Naive thymus-derived CD8-positive, alpha-beta T cell (primary cell): ENCODE measurements at regions not wholly inside any gene's neighbourhood (a gene's known extent, or its start where the extent isn't known, plus 50 kb on each side); places are given as distances from the start of the nearest gene placed in this dataset.

Source experiments
- ATAC-seq, 2 donors: fragments of 150-1000 bp; cut with Tn5 transposase in 1 of 2; sonication (Bioruptor Pico), chemical (Tn5 transposase) in 1 of 2; 1 replicate in 1 of 2; 2 replicates in 1 of 2; pipeline ENCODE4 v1.10.0; 2021; ENCODE audit warnings: mild to moderate bottlenecking in 2 of 2, moderate library complexity in 2 of 2
- POLR2A ChIA-PET: fragments of 350-600 bp; sonication (Branson Sonifier 250); formaldehyde crosslinking; loops from one replicate; lab custom pipeline; 2021; ENCODE audit warnings: antibody characterized with exemption; lab: Charles Lee
- DNase-seq, 10 donors: peaks; one replicate each; pipeline versions ENCODE4 v3.0.0 to v3.0.0-alpha.2; 2020 to 2022
- H3K27ac Mint-ChIP-seq, 10 donors: one replicate each; pipeline ENCODE4 v1.8.0; 2020 to 2022; ENCODE audit warnings: mild to moderate bottlenecking in 10 of 10, mixed read lengths in 10 of 10, moderate library complexity in 4 of 10, inconsistent platforms in 1 of 10
- H3K27me3 Mint-ChIP-seq, 5 donors: one replicate each; pipeline ENCODE4 v1.8.0; 2021 to 2022; ENCODE audit warnings: mixed read lengths in 5 of 5
- H3K36me3 Mint-ChIP-seq, 3 donors: one replicate each; pipeline ENCODE4 v1.8.0; 2020 to 2022; ENCODE audit warnings: mixed read lengths in 3 of 3, mild to moderate bottlenecking in 2 of 3, inconsistent platforms in 1 of 3
- H3K4me1 Mint-ChIP-seq, 4 donors: one replicate each; pipeline ENCODE4 v1.8.0; 2021 to 2022; ENCODE audit warnings: mixed read lengths in 4 of 4
- H3K4me3 Mint-ChIP-seq, 10 donors: one replicate each; pipeline ENCODE4 v1.8.0; 2020 to 2022; ENCODE audit warnings: mild to moderate bottlenecking in 10 of 10, mixed read lengths in 10 of 10, moderate library complexity in 6 of 10, inconsistent platforms in 1 of 10
- H3K9me3 Mint-ChIP-seq, 9 donors: one replicate each; pipeline ENCODE4 v1.8.0; 2020 to 2022; ENCODE audit warnings: mixed read lengths in 9 of 9, mild to moderate bottlenecking in 3 of 9, inconsistent platforms in 1 of 9, moderate library complexity in 1 of 9

- H3K36me3 Mint-ChIP-seq: no peaks in the 10 kb centered on the region
- ATAC-seq (no peak), DNase-seq (no peak)
- H3K4me3 Mint-ChIP-seq: no peak overlapping the region
- POLR2A ChIA-PET: no interaction called here
- peaks cover 0 to 14% (median 7%) of the 10 kb centered on the region in 9 donors for H3K9me3 Mint-ChIP-seq
- no peak overlapping the region for H3K27ac Mint-ChIP-seq
- H3K4me1 Mint-ChIP-seq: no peaks in the 10 kb centered on the region
- no peaks in the 10 kb centered on the region for H3K27me3 Mint-ChIP-seq
Measured at GRCh38 chr3:77799278-77799677, 759.4 kb downstream of the ROBO2 start.

DNA sequence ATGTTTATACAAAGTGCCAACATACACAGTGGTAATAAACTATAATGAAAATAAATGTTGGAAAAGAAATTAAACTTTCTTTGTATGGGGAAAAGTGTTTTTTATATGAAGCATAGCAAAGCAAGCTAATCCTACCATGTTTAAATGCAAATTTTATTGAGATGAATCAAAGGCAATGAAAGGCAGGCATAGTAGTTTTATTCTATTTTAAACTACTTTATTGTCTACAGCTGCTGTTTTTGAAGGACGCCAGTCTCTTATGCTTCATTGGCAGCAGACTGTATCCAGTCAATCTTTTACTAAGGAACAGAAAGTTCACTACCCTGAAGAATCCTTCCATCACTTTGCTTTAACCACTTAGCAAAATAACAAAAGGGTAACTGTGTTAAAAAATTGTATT, 761.0 kb downstream of the ROBO2 start:
- H3K27me3 Mint-ChIP-seq: no peaks in the 10 kb centered on the region
- H3K4me3 Mint-ChIP-seq: no peak overlapping the region
- no peak for ATAC-seq

GRCh38 chr3:77807312-77807711, 767.4 kb downstream of the ROBO2 start:
- Mint-ChIP-seq H3K4me3 (no peak overlapping the region), H3K9me3 (peaks cover 0 to 28% (median 7%) of the 10 kb centered on the region in 9 donors), H3K27me3 (no peaks in the 10 kb centered on the region), H3K27ac (no peak overlapping the region), H3K4me1 (no peaks in the 10 kb centered on the region), H3K36me3 (no peaks in the 10 kb centered on the region)
- no peak for DNase-seq
- POLR2A ChIA-PET: no interaction called here
- no peak for ATAC-seq

More for the DNA sequence above, 761.0 kb downstream of the ROBO2 start:
- peaks cover 0 to 19% (median 8%) of the 10 kb centered on the region in 9 donors for H3K9me3 Mint-ChIP-seq
- POLR2A ChIA-PET: no interaction called here
- H3K27ac Mint-ChIP-seq: no peak overlapping the region
- no peaks in the 10 kb centered on the region for H3K4me1 Mint-ChIP-seq
- no peak for DNase-seq
- no peaks in the 10 kb centered on the region for H3K36me3 Mint-ChIP-seq

GRCh38 chr3:77814845-77815244, 774.9 kb downstream of the ROBO2 start:
- H3K27ac Mint-ChIP-seq: no peak overlapping the region
- H3K4me1 Mint-ChIP-seq: no peaks in the 10 kb centered on the region
- no peaks in the 10 kb centered on the region for H3K27me3 Mint-ChIP-seq
- H3K36me3 Mint-ChIP-seq: no peaks in the 10 kb centered on the region
- DNase-seq (no peak), ATAC-seq (no peak)
- POLR2A ChIA-PET: no interaction called here
- H3K9me3 Mint-ChIP-seq: peaks cover 0 to 19% (median 4%) of the 10 kb centered on the region in 9 donors
- H3K4me3 Mint-ChIP-seq: no peak overlapping the region

DNA sequence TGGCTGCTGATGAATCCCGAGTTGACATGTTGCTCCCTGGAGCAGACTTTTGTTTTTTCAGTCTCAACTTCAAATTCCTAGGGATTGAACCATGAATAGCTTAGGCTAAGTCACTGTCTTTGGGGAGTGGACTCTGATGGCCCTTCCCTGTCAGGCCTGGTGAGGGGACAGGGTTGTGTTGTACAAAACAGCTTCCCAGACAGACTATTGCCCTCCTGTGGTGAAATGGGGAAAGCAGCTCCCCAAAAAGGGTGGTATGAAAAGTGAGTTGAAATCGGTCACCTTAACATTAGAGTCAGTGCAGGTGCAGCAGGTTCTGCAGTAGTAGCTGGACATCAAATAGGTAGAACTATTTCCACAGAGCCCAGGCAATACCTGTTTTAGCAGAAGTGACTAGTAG, 775.6 kb downstream of the ROBO2 start:
- no peak overlapping the region for H3K27ac Mint-ChIP-seq
- H3K9me3 Mint-ChIP-seq: peaks cover 0 to 25% (median 4%) of the 10 kb centered on the region in 9 donors
- DNase-seq: no peak
- no peaks in the 10 kb centered on the region for H3K36me3 Mint-ChIP-seq
- H3K4me3 Mint-ChIP-seq: no peak overlapping the region
- POLR2A ChIA-PET: no interaction called here
- no peaks in the 10 kb centered on the region for H3K27me3 Mint-ChIP-seq
- ATAC-seq: no peak
- no peaks in the 10 kb centered on the region for H3K4me1 Mint-ChIP-seq

- peaks cover 0 to 29% (median 4%) of the 10 kb centered on the region in 9 donors for H3K9me3 Mint-ChIP-seq
- H3K27ac Mint-ChIP-seq: no peak overlapping the region
- POLR2A ChIA-PET: no interaction called here
- no peak overlapping the region for H3K4me3 Mint-ChIP-seq
- no peaks in the 10 kb centered on the region for H3K27me3 Mint-ChIP-seq
- no peak for ATAC-seq
- no peak for DNase-seq
- H3K4me1 Mint-ChIP-seq: no peaks in the 10 kb centered on the region
- H3K36me3 Mint-ChIP-seq: no peaks in the 10 kb centered on the region
Measured at GRCh38 chr3:77816366-77816765, 776.5 kb downstream of the ROBO2 start.

- Mint-ChIP-seq H3K9me3 (peaks cover 3 to 41% (median 16%) of the 10 kb centered on the region in 9 donors), H3K36me3 (peaks cover 0 to 7% (median 0%) of the 10 kb centered on the region in 3 donors), H3K4me1 (no peaks in the 10 kb centered on the region), H3K27ac (no peak overlapping the region), H3K4me3 (no peak overlapping the region), H3K27me3 (no peaks in the 10 kb centered on the region)
- DNase-seq (no peak), ATAC-seq (no peak)
- POLR2A ChIA-PET: no interaction called here
Measured at GRCh38 chr3:77825001-77825827, 785.3 kb downstream of the ROBO2 start.

- H3K4me1 Mint-ChIP-seq: no peaks in the 10 kb centered on the region
Measured at GRCh38 chr3:77835921-77836320, 796.0 kb downstream of the ROBO2 start.

DNA sequence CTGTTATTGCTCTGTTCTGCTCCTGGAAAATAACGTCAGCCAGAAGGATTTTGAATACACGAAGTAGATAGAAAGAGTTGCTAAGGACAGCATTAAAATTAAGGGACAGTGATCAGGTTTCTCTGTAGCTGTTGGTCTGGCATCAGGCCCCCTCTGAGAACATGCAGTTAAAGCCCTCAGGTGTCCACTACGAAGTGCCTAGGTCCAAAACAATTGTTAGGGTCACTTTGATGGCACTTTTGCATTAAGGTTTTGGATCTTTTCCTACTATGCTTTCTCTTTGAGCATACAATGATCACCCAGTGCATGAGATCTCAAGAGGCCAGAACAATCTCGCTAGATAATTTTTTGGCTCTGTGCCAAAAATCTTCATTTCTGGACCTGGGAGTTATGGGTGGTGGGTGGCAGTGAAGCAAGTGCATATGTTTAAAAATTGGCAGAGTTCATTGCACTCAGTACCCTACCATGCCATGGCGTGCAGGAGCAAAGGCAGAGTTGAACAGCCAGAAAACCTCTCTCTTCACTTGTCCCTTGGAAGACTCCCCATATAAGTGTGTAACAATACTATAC, 797.6 kb downstream of the ROBO2 start:
- H3K27me3 Mint-ChIP-seq: no peaks in the 10 kb centered on the region
- H3K4me1 Mint-ChIP-seq: no peaks in the 10 kb centered on the region
- no peak overlapping the region for H3K27ac Mint-ChIP-seq

More at GRCh38 chr3:77835921-77836320, 796.0 kb downstream of the ROBO2 start:
- peaks cover under 1 to 18% (median 9%) of the 10 kb centered on the region in 9 donors for H3K9me3 Mint-ChIP-seq
- POLR2A ChIA-PET: no interaction called here
- ATAC-seq: no peak
- H3K4me3 Mint-ChIP-seq: no peak overlapping the region
- H3K27ac Mint-ChIP-seq: no peak overlapping the region
- H3K36me3 Mint-ChIP-seq: no peaks in the 10 kb centered on the region
- no peaks in the 10 kb centered on the region for H3K27me3 Mint-ChIP-seq
- no peak for DNase-seq

GRCh38 chr3:77859156-77859555, 819.3 kb downstream of the ROBO2 start:
- POLR2A ChIA-PET: no interaction called here

More for the DNA sequence above, 797.6 kb downstream of the ROBO2 start:
- Mint-ChIP-seq H3K4me3 (no peak overlapping the region), H3K9me3 (peaks cover 4 to 31% (median 17%) of the 10 kb centered on the region in 9 donors), H3K36me3 (no peaks in the 10 kb centered on the region)
- POLR2A ChIA-PET: no interaction called here
- DNase-seq (no peak), ATAC-seq (no peak)

DNA sequence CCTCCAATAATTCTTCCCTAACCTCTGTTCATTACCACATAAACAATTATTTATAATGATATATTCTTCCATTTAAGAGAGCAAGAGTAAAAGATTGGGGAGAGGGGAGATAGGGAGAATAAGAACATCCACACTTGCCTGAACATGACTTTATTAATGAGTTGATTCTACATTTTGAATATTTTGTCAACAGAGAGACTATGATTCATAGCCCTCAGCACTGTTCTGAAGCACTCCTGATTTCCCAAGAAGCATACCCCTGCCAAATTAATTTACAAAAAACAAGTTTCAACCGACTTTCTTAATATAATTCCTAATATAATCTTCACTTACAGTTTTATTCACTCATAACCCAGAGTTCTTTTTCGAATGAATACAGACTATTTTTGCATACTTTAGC, 828.8 kb downstream of the ROBO2 start:
- ATAC-seq: no peak
- H3K9me3 Mint-ChIP-seq: peaks cover 9 to 49% (median 15%) of the 10 kb centered on the region in 9 donors
- no peaks in the 10 kb centered on the region for H3K4me1 Mint-ChIP-seq
- no peak for DNase-seq
- no peak overlapping the region for H3K27ac Mint-ChIP-seq
- no peaks in the 10 kb centered on the region for H3K27me3 Mint-ChIP-seq
- no peak overlapping the region for H3K4me3 Mint-ChIP-seq
- H3K36me3 Mint-ChIP-seq: no peaks in the 10 kb centered on the region
- POLR2A ChIA-PET: no interaction called here

More at GRCh38 chr3:77859156-77859555, 819.3 kb downstream of the ROBO2 start:
- no peak overlapping the region for H3K4me3 Mint-ChIP-seq
- no peaks in the 10 kb centered on the region for H3K36me3 Mint-ChIP-seq
- H3K27me3 Mint-ChIP-seq: no peaks in the 10 kb centered on the region
- ATAC-seq (no peak), DNase-seq (no peak)
- no peak overlapping the region for H3K27ac Mint-ChIP-seq
- peaks cover 4 to 25% (median 10%) of the 10 kb centered on the region in 9 donors for H3K9me3 Mint-ChIP-seq
- H3K4me1 Mint-ChIP-seq: no peaks in the 10 kb centered on the region

- Mint-ChIP-seq H3K4me3 (no peak overlapping the region), H3K27ac (no peak overlapping the region), H3K9me3 (peaks cover 8 to 49% (median 16%) of the 10 kb centered on the region in 9 donors), H3K27me3 (no peaks in the 10 kb centered on the region), H3K4me1 (no peaks in the 10 kb centered on the region), H3K36me3 (no peaks in the 10 kb centered on the region)
- DNase-seq (no peak), ATAC-seq (no peak)
- POLR2A ChIA-PET: no interaction called here
Measured at GRCh38 chr3:77869423-77869822, 829.5 kb downstream of the ROBO2 start.

DNA sequence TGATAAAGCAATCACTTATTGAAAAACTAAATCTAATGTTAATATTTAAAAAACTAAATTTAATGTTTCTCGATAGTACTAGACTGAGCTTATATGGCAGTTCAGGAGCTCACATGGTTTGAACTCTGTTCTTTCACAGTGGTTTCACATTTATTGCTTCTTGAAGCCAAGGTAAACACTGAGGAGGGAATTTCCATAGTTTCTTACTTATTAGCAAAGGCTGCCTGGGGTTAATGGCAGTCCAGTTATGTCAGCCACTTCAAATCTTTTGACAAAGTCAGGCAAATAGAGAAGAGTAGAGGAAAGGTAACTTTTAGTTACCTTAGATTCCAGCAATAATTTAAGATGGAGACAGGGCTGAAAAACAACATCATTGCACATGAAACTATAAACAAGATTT, 831.5 kb downstream of the ROBO2 start:
- Mint-ChIP-seq H3K4me1 (no peaks in the 10 kb centered on the region), H3K36me3 (no peaks in the 10 kb centered on the region), H3K27ac (no peak overlapping the region), H3K9me3 (peaks cover 8 to 37% (median 18%) of the 10 kb centered on the region in 9 donors), H3K27me3 (no peaks in the 10 kb centered on the region), H3K4me3 (no peak overlapping the region)
- DNase-seq: no peak
- POLR2A ChIA-PET: no interaction called here
- no peak for ATAC-seq
